HFFc6 (cell line): ENCODE measurements at regions not wholly inside any gene's neighbourhood (a gene's known extent, or its start where the extent isn't known, plus 50 kb on each side); places are given as distances from the start of the nearest gene placed in this dataset.
"Not testable (repeated sequence)": the region's sequence is repeated elsewhere in the genome, so short reads cannot be mapped to it uniquely, and the experiment has no call there.

Source experiments
- DNase-seq: peaks from one replicate; pipeline ENCODE4 v3.0.0-alpha.2; 2018
- H3K27ac Mint-ChIP-seq: 2 replicates; pipeline ENCODE4 v1.8.0; 2020; ENCODE audit warnings: mild to moderate bottlenecking, mixed read lengths
- H3K27me3 Mint-ChIP-seq: 2 replicates; pipeline ENCODE4 v1.8.0; 2021; ENCODE audit warnings: mild to moderate bottlenecking, moderate library complexity, mixed read lengths; ENCODE audit not compliant: insufficient read depth
- H3K36me3 Mint-ChIP-seq: 2 replicates; pipeline ENCODE4 v1.8.0; 2021; ENCODE audit warnings: low read depth, mixed read lengths
- H3K4me1 Mint-ChIP-seq: 2 replicates; pipeline ENCODE4 v1.8.0; 2020; ENCODE audit warnings: low read depth, mixed read lengths
- H3K4me3 Mint-ChIP-seq: 2 replicates; pipeline ENCODE4 v1.8.0; 2020; ENCODE audit warnings: mild to moderate bottlenecking, moderate library complexity, mixed read lengths
- H3K9me3 Mint-ChIP-seq: 2 replicates; pipeline ENCODE4 v1.8.0; 2020; ENCODE audit warnings: mild to moderate bottlenecking, mixed read lengths
- TF ChIP-seq, protein P1 (sequence below): fragments of 200-600 bp; sonication (generic); IDR thresholded peaks from 2 replicates; pipeline ENCODE4 v1.5.0; 2021; ENCODE audit warnings: antibody characterized with exemption, mild to moderate bottlenecking

DNA sequence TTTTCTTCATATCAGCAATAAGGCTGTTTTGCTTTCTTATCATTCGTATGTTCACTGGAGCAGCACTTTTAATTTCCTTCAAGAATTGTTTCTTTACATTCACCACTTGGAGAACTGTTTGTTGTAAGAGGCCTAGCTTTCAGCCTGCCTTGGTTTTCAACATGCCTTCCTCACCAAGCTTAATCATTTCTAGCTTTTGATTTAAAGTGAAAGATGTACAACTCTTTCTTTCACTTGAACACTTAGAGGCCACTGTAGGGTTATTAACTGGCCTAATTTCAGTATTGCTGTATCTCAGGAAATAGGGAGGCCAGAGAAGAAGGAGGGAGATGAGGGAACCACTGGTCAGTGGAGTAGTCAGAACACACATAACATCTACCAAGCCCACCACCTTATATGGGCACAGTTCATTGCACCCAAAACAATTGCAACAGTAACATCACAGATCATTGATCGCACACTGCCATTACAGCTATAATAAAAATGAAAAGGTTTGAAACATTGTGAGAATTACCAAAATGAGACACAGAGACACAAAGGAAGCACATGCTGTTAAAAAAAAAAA is 181.4 kb upstream of the TUBA3C start:
- no peak overlapping the region for H3K4me3 Mint-ChIP-seq
- no peaks in the 10 kb centered on the region; the same call in 1 of the 2 replicates for H3K36me3 Mint-ChIP-seq
- no peaks in the 10 kb centered on the region; the same call in 1 of the 2 replicates for H3K27me3 Mint-ChIP-seq
- DNase-seq, result no peak
- H3K4me1 Mint-ChIP-seq, result no peaks in the 10 kb centered on the region
- TF ChIP-seq, protein P1, sequence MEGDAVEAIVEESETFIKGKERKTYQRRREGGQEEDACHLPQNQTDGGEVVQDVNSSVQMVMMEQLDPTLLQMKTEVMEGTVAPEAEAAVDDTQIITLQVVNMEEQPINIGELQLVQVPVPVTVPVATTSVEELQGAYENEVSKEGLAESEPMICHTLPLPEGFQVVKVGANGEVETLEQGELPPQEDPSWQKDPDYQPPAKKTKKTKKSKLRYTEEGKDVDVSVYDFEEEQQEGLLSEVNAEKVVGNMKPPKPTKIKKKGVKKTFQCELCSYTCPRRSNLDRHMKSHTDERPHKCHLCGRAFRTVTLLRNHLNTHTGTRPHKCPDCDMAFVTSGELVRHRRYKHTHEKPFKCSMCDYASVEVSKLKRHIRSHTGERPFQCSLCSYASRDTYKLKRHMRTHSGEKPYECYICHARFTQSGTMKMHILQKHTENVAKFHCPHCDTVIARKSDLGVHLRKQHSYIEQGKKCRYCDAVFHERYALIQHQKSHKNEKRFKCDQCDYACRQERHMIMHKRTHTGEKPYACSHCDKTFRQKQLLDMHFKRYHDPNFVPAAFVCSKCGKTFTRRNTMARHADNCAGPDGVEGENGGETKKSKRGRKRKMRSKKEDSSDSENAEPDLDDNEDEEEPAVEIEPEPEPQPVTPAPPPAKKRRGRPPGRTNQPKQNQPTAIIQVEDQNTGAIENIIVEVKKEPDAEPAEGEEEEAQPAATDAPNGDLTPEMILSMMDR, result no peak
- no peak overlapping the region for H3K27ac Mint-ChIP-seq
- H3K9me3 Mint-ChIP-seq, result peaks cover 27% of the 10 kb centered on the region

DNA sequence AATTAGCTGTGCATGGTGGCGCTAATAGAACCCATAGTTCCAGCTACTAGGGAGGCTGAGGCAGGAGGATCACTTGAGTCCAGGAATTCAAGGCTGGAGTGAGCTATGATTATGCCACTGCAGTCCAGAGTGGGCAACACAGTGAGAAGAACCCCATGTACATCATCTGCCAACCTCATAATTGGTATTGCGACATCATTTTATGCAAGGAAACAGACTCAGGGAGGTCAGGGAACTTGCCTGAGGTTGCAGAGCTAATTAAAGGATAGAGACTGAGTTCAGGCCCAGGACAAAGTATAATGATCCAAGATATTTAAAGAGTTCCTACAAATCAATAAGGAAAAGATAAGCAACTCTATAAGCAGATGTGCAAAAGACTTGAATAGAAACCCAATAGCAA is 178.1 kb upstream of the TUBA3C start:
- not testable (repeated sequence) for DNase-seq, H3K4me1 Mint-ChIP-seq, H3K27me3 Mint-ChIP-seq, H3K4me3 Mint-ChIP-seq, H3K36me3 Mint-ChIP-seq, H3K27ac Mint-ChIP-seq
- peaks cover 37% of the 10 kb centered on the region for H3K9me3 Mint-ChIP-seq

DNA sequence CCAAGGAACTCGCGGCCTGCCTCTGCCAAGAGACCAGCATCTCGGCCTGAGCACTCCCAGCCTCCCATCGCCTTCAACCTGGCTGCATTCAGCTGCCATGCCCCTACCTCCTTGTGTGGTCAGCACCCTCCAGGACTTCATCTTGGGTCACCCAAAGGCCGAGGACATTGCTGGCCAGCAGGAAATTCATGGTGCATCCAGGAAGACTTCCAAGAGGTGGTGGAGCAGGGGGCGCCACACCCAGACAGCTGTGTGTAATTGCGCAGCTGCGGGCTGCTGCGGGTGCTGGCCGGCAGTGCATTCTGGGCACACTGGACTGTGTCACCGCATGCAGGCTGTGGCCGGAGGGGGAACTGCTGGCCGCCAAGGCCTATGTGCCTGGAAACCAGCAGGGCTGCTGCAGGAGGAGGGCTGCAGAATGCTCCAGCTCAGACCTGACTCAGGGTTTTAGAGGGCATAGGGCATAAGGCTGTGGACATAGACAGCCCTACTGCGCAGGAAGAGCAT is 164.3 kb upstream of the TUBA3C start:
- no peak overlapping the region for H3K4me3 Mint-ChIP-seq
- no peak for DNase-seq
- TF ChIP-seq, protein P1, result no peak
- no peaks in the 10 kb centered on the region for H3K4me1 Mint-ChIP-seq
- H3K36me3 Mint-ChIP-seq, result no peaks in the 10 kb centered on the region
- H3K27me3 Mint-ChIP-seq, result no peaks in the 10 kb centered on the region
- H3K9me3 Mint-ChIP-seq, result no peaks in the 10 kb centered on the region; the same call in 1 of the 2 replicates
- no peak overlapping the region for H3K27ac Mint-ChIP-seq

DNA sequence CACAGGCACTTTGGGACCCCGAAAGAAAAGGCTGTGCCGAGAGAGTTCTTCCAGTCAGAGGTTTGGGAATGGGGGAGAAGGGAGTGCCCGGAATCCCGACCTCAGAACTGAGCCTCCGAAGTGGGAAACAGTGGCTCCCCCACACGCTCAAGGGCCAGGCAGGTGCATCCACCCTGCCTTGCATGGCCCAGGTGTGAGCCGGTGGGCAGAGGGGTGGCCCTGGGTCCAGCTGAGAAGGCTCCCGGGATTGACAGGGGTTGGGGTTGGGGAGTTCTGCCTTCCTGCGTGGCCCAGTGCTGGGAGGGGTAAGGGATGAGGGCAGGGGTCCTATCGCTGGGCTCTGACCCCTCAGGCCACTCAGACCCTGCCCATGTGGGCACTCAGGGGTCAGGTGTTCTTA is 163.5 kb upstream of the TUBA3C start:
- no peaks in the 10 kb centered on the region; the same call in 1 of the 2 replicates for H3K9me3 Mint-ChIP-seq
- H3K4me3 Mint-ChIP-seq, result no peak overlapping the region
- H3K27me3 Mint-ChIP-seq, result no peaks in the 10 kb centered on the region
- DNase-seq, result no peak
- H3K27ac Mint-ChIP-seq, result no peak overlapping the region
- no peaks in the 10 kb centered on the region for H3K36me3 Mint-ChIP-seq
- TF ChIP-seq, protein P1, result no peak
- no peaks in the 10 kb centered on the region for H3K4me1 Mint-ChIP-seq

DNA sequence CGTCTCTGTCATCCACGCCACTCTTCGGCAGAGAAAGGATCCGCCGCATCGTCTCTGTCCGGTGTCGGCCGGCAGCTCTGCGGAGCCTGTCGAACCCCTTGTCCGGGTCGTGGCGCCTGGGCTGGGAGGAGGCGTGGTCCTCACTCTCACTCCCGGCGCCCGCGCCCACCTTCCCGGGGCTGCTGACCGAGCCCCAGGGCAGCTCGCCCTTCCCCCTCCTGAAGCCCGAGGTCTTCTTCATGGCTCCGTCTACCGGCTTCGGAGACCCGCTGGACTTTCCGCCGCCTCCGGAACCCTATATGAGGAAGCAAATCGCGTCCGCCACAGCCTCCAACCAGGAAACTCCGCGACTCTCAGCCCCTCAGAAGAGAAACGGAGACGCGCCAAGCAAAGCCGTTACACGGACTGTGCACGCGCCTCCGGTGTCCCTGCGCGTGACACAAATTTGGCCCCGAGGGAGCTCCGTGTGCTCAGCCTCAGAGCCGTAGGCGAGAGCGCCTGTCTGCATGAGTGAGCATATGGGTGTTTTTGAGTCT is 163.0 kb upstream of the TUBA3C start:
- not testable (repeated sequence) for H3K4me3 Mint-ChIP-seq, H3K9me3 Mint-ChIP-seq, H3K36me3 Mint-ChIP-seq, H3K4me1 Mint-ChIP-seq, H3K27me3 Mint-ChIP-seq, H3K27ac Mint-ChIP-seq, DNase-seq

DNA sequence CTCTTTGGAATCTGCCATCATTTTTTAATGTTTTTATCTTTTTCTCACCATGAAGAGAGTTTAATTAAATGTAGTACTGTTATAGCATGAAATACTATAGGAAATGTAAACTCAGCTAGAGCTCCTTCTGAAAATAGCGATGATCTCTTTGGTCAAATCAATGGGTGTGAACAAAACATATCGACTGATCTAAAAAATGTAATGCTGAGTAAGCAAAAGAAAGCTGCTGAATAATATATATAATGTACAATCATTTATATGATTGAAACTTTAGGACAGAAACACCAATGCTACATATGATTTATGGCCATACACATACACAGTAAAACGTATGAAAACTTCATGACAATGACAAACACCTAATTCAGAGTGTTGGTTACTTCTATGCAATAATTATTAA is 150.8 kb upstream of the TUBA3C start:
- no peak overlapping the region for H3K4me3 Mint-ChIP-seq
- DNase-seq, result no peak
- no peaks in the 10 kb centered on the region; the same call in 1 of the 2 replicates for H3K27me3 Mint-ChIP-seq
- TF ChIP-seq, protein P1, result no peak
- H3K9me3 Mint-ChIP-seq, result no peaks in the 10 kb centered on the region; the same call in 1 of the 2 replicates
- no peak overlapping the region for H3K27ac Mint-ChIP-seq
- no peaks in the 10 kb centered on the region for H3K4me1 Mint-ChIP-seq
- H3K36me3 Mint-ChIP-seq, result no peaks in the 10 kb centered on the region
